GM20000 (cell line): ENCODE measurements at regions not wholly inside any gene's neighbourhood (a gene's known extent, or its start where the extent isn't known, plus 50 kb on each side); places are given as distances from the start of the nearest gene placed in this dataset.
"Not testable (repeated sequence)": the region's sequence is repeated elsewhere in the genome, so short reads cannot be mapped to it uniquely, and the experiment has no call there.

Experiments
- DNase-seq: peaks from one replicate; pipeline ENCODE4 v3.0.0; 2012; ENCODE audit warnings: low spot score
- CTCF ChIP-seq: IDR thresholded peaks from 2 replicates; pipeline ENCODE4 v1.5.1; 2012; ENCODE audit warnings: mild to moderate bottlenecking, control low read depth; ENCODE audit errors: extremely low read depth, missing control alignments

- TF ChIP-seq CTCF: no peak
- no peak for DNase-seq
Measured at GRCh38 chr13:87206708-87207107, 464.5 kb upstream of the SLITRK5 start.

- DNase-seq: no peak
- TF ChIP-seq CTCF: no peak
Measured at GRCh38 chr13:87207280-87208003, 463.7 kb upstream of the SLITRK5 start.

- TF ChIP-seq CTCF: no peak
- DNase-seq: no peak
Measured at GRCh38 chr13:87208636-87209035, 462.5 kb upstream of the SLITRK5 start.

- DNase-seq: no peak
- no peak for TF ChIP-seq CTCF
Measured at GRCh38 chr13:87234981-87235380, 436.2 kb upstream of the SLITRK5 start.

- TF ChIP-seq CTCF: no peak
- no peak for DNase-seq
Measured at GRCh38 chr13:87235621-87236020, 435.6 kb upstream of the SLITRK5 start.

- no peak for DNase-seq
- no peak for TF ChIP-seq CTCF
Measured at GRCh38 chr13:87244256-87244890, 426.8 kb upstream of the SLITRK5 start.

- not testable (repeated sequence) for DNase-seq
Measured at GRCh38 chr13:87249847-87250246, 421.3 kb upstream of the SLITRK5 start.

GRCh38 chr13:87255394-87255793 lies 415.8 kb upstream of the SLITRK5 start:
- no peak for TF ChIP-seq CTCF

More at GRCh38 chr13:87255394-87255793, 415.8 kb upstream of the SLITRK5 start:
- no peak for DNase-seq
